Neural cell (in vitro differentiated cells): ENCODE measurements at regions not wholly inside any gene's neighbourhood (a gene's known extent, or its start where the extent isn't known, plus 50 kb on each side); places are given as distances from the start of the nearest gene placed in this dataset.

Experiments
- H2AFZ ChIP-seq: fragments of 200-600, 300-800 bp; sonication (generic), shearing (Covaris generic); 2 replicates; pipeline ENCODE4 v1.6.0; 2014; ENCODE audit warnings: low read depth, mild to moderate bottlenecking, antibody characterized with exemption, low read length, moderate library complexity
- H3F3A ChIP-seq: fragments of 200-600 bp; shearing (Covaris generic); 2 replicates; pipeline ENCODE4 v1.6.1; 2016; ENCODE audit warnings: mild to moderate bottlenecking, moderate library complexity, mixed read lengths, antibody characterized with exemption, low read length; ENCODE audit not compliant: insufficient read depth, poor library complexity, severe bottlenecking
- H3K27ac ChIP-seq: fragments of 200-600, 300-800 bp; sonication (generic), shearing (Covaris generic); 2 replicates; pipeline ENCODE4 v1.5.1; 2014; ENCODE audit warnings: mild to moderate bottlenecking, low read length, moderate library complexity
- H3K27me3 ChIP-seq: fragments of 300-800, 200-600 bp; sonication (generic), shearing (Covaris generic); 2 replicates; pipeline ENCODE4 v1.6.0; 2014; ENCODE audit warnings: mild to moderate bottlenecking, low read depth, low read length, moderate library complexity; ENCODE audit not compliant: insufficient read depth
- H3K36me3 ChIP-seq: fragments of 300-800, 200-600 bp; sonication (generic), shearing (Covaris generic); 2 replicates; pipeline ENCODE4 v1.5.1; 2014; ENCODE audit warnings: mild to moderate bottlenecking, antibody characterized with exemption, low read length, moderate library complexity; ENCODE audit not compliant: insufficient read depth
- H3K4me2 ChIP-seq: fragments of 300-800, 200-600 bp; sonication (generic), shearing (Covaris generic); 2 replicates; pipeline ENCODE4 v1.6.0; 2014; ENCODE audit warnings: mild to moderate bottlenecking, low read length
- H3K4me3 ChIP-seq: fragments of 300-800, 200-600 bp; sonication (generic), shearing (Covaris generic); 2 replicates; pipeline ENCODE4 v1.5.1; 2014; ENCODE audit warnings: mild to moderate bottlenecking, low read length, moderate library complexity
- H3K79me2 ChIP-seq: fragments of 200-600 bp; shearing (Covaris generic); replicated peaks from 2 replicates; pipeline ENCODE4 v1.6.0; 2014; ENCODE audit warnings: mild to moderate bottlenecking, low read length, moderate library complexity; ENCODE audit not compliant: insufficient read depth
- H3K9ac ChIP-seq: fragments of 300-800, 200-600 bp; sonication (generic), shearing (Covaris generic); 2 replicates; pipeline ENCODE4 v1.6.1; 2016; ENCODE audit warnings: mild to moderate bottlenecking, low read length, mixed read lengths
- H3K9me2 ChIP-seq: fragments of 200-600 bp; shearing (Covaris generic); 2 replicates; pipeline ENCODE4 v1.6.1; 2016; ENCODE audit warnings: mild to moderate bottlenecking, low read length, mixed read lengths; ENCODE audit not compliant: insufficient read depth
- H3K9me3 ChIP-seq: fragments of 200-600, 300-800 bp; sonication (generic), shearing (Covaris generic); 2 replicates; pipeline ENCODE4 v1.6.1; 2016; ENCODE audit warnings: mild to moderate bottlenecking, mixed run types, low read length, moderate library complexity, mixed read lengths
- H4K20me1 ChIP-seq: fragments of 200-600 bp; shearing (Covaris generic); 2 replicates; pipeline ENCODE4 v1.6.1; 2016; ENCODE audit warnings: mild to moderate bottlenecking, mixed run types; ENCODE audit not compliant: insufficient read depth
- CTCF ChIP-seq: fragments of 450-650 bp; IDR thresholded peaks from 2 replicates; pipeline ENCODE4 v1.5.1; 2014; ENCODE audit warnings: antibody characterized with exemption, mild to moderate bottlenecking, moderate library complexity; ENCODE audit not compliant: poor library complexity, severe bottlenecking
- EP300 ChIP-seq: fragments of 450-650 bp; conservative IDR thresholded peaks from 2 replicates; pipeline ENCODE4 v1.6.1; 2014; ENCODE audit warnings: antibody characterized with exemption, mild to moderate bottlenecking, moderate library complexity; ENCODE audit not compliant: poor library complexity, severe bottlenecking
- EZH2 ChIP-seq: fragments of 200-600, 300-800 bp; shearing (Covaris generic), sonication (generic); IDR thresholded peaks from 2 replicates; pipeline ENCODE4 v1.6.1; 2014; ENCODE audit warnings: antibody characterized with exemption, low read length, borderline replicate concordance, mild to moderate bottlenecking; ENCODE audit not compliant: insufficient read depth, poor library complexity, severe bottlenecking
- MXI1 ChIP-seq: fragments of 450-650 bp; conservative IDR thresholded peaks from 2 replicates; pipeline ENCODE4 v1.6.1; 2014; ENCODE audit warnings: antibody characterized with exemption, mild to moderate bottlenecking; ENCODE audit not compliant: poor library complexity, severe bottlenecking
- POLR2AphosphoS5 ChIP-seq: IDR thresholded peaks from 2 replicates; pipeline ENCODE4 v1.6.1; 2012
- RAD21 ChIP-seq: fragments of 450-650 bp; conservative IDR thresholded peaks from 2 replicates; pipeline ENCODE4 v1.6.1; 2014; ENCODE audit warnings: antibody characterized with exemption, mild to moderate bottlenecking, moderate library complexity
- REST ChIP-seq: IDR thresholded peaks from 2 replicates; pipeline ENCODE4 v1.6.1; 2012; ENCODE audit warnings: borderline replicate concordance
- SMC3 ChIP-seq: fragments of 450-650 bp; conservative IDR thresholded peaks from 2 replicates; pipeline ENCODE4 v1.6.1; 2014; ENCODE audit warnings: antibody characterized with exemption, mild to moderate bottlenecking, moderate library complexity; ENCODE audit not compliant: poor library complexity
- TAF1 ChIP-seq: IDR thresholded peaks from 2 replicates; pipeline ENCODE4 v1.6.1; 2012; ENCODE audit warnings: low read depth

- no peak overlapping the region for H3K9ac ChIP-seq
- no peaks in the 10 kb centered on the region for H3K79me2 ChIP-seq
- TF ChIP-seq EP300 (no peak), POLR2AphosphoS5 (no peak), CTCF (no peak), SMC3 (no peak), RAD21 (no peak), EZH2 (no peak), MXI1 (no peak)
- H2AFZ ChIP-seq: no peak overlapping the region
- H3K4me3 ChIP-seq: no peak overlapping the region
- no peaks in the 10 kb centered on the region for H3F3A ChIP-seq
- H3K36me3 ChIP-seq: no peaks in the 10 kb centered on the region
- no peak overlapping the region for H3K4me2 ChIP-seq
- H4K20me1 ChIP-seq: no peaks in the 10 kb centered on the region
- H3K27ac ChIP-seq: no peak overlapping the region
- no peaks in the 10 kb centered on the region for H3K9me3 ChIP-seq
- H3K27me3 ChIP-seq: no peaks in the 10 kb centered on the region
- H3K9me2 ChIP-seq: no peaks in the 10 kb centered on the region
These were observed 62.0 kb upstream of the RNU6ATAC start for GRCh38 chr9:134226221-134226930.

GRCh38 chr9:134227451-134228411 lies 63.4 kb upstream of the RNU6ATAC start:
- Histone ChIP-seq H3K4me3 (no peak overlapping the region), H3K27me3 (no peaks in the 10 kb centered on the region), H2AFZ (no peak overlapping the region), H3K4me2 (no peak overlapping the region), H3K79me2 (no peaks in the 10 kb centered on the region), H4K20me1 (no peaks in the 10 kb centered on the region), H3K36me3 (no peaks in the 10 kb centered on the region), H3K9ac (no peak overlapping the region), H3K9me3 (no peaks in the 10 kb centered on the region), H3K9me2 (no peaks in the 10 kb centered on the region), H3F3A (no peaks in the 10 kb centered on the region), H3K27ac (no peak overlapping the region)
- no peak for TF ChIP-seq EZH2
- TF ChIP-seq TAF1: no peak
- TF ChIP-seq REST: no peak
- TF ChIP-seq POLR2AphosphoS5: no peak
- no peak for TF ChIP-seq RAD21
- no peak for TF ChIP-seq SMC3
- no peak for TF ChIP-seq MXI1
- no peak for TF ChIP-seq EP300
- no peak for TF ChIP-seq CTCF
